HepG2 (cell line): ENCODE measurements at regions not wholly inside any gene's neighbourhood (a gene's known extent, or its start where the extent isn't known, plus 50 kb on each side); places are given as distances from the start of the nearest gene placed in this dataset.

Experiments
- ELF4 ChIP-seq: sonication (generic); formaldehyde crosslinking; IDR thresholded peaks from 2 replicates; pipeline ENCODE4 v1.5.0; 2020; ENCODE audit warnings: missing genetic modification reagents, mild to moderate bottlenecking, moderate library complexity, borderline replicate concordance
- ERF ChIP-seq: IDR thresholded peaks from 2 replicates; pipeline ENCODE4 v1.6.1; 2018; ENCODE audit warnings: missing biosample characterization, missing genetic modification reagents
- HCFC1 ChIP-seq: fragments of 150-350 bp; IDR thresholded peaks from 2 replicates; pipeline ENCODE4 v1.6.1; 2014; ENCODE audit warnings: low read depth, low read length
- HNRNPUL1 ChIP-seq: fragments of 200-400 bp; formaldehyde crosslinking; IDR thresholded peaks from 2 replicates; pipeline ENCODE4 v1.6.1; 2017; ENCODE audit warnings: low read depth, mild to moderate bottlenecking, low read length, moderate library complexity
- KLF15 ChIP-seq: sonication (generic); formaldehyde crosslinking; IDR thresholded peaks from 2 replicates; pipeline ENCODE4 v1.8.1; 2023; ENCODE audit warnings: borderline replicate concordance, mild to moderate bottlenecking, inconsistent platforms, missing genetic modification reagents, mixed read lengths
- SNRNP70 ChIP-seq: fragments of 200-400 bp; formaldehyde crosslinking; IDR thresholded peaks from 2 replicates; pipeline ENCODE4 v1.6.1; 2017; ENCODE audit warnings: mild to moderate bottlenecking, low read depth, low read length, moderate library complexity
- ZBTB2 ChIP-seq: sonication (generic); formaldehyde crosslinking; IDR thresholded peaks from 2 replicates; pipeline ENCODE4 v1.8.0; 2022; ENCODE audit warnings: low read depth, missing genetic modification reagents
- ZFP90 ChIP-seq: sonication (generic); formaldehyde crosslinking; IDR thresholded peaks from 2 replicates; pipeline ENCODE4 v1.8.0; 2022; ENCODE audit warnings: missing genetic modification reagents, mild to moderate bottlenecking, inconsistent platforms, borderline replicate concordance
- ZNF24 ChIP-seq: fragments of 450-650 bp; IDR thresholded peaks from 2 replicates; pipeline ENCODE4 v1.6.1; 2017; ENCODE audit warnings: antibody characterized with exemption, mild to moderate bottlenecking
- ZNF337 ChIP-seq: sonication (generic); formaldehyde crosslinking; IDR thresholded peaks from 2 replicates; pipeline ENCODE4 v1.5.1; 2020; ENCODE audit warnings: missing genetic modification reagents, low read depth, mild to moderate bottlenecking, borderline replicate concordance
- ZNF501 ChIP-seq: sonication (generic); formaldehyde crosslinking; IDR thresholded peaks from 2 replicates; pipeline ENCODE4 v1.5.1; 2020; ENCODE audit warnings: mild to moderate bottlenecking, moderate library complexity, missing genetic modification reagents
- ZNF574 ChIP-seq: sonication (generic); formaldehyde crosslinking; IDR thresholded peaks from 2 replicates; pipeline ENCODE4 v1.4.0; 2020; ENCODE audit warnings: missing genetic modification reagents
- ZNF619 ChIP-seq: sonication (generic); formaldehyde crosslinking; IDR thresholded peaks from 2 replicates; pipeline ENCODE4 v1.4.0; 2020; ENCODE audit warnings: mild to moderate bottlenecking, missing genetic modification reagents
- ZSCAN31 ChIP-seq: sonication (generic); formaldehyde crosslinking; IDR thresholded peaks from 2 replicates; pipeline ENCODE4 v1.5.0; 2020; ENCODE audit warnings: low read depth, mild to moderate bottlenecking, missing genetic modification reagents
- TF ChIP-seq, protein P1 (sequence below): sonication (generic); formaldehyde crosslinking; IDR thresholded peaks from 2 replicates; pipeline ENCODE4 v1.4.0; 2020; ENCODE audit warnings: missing genetic modification reagents
- TF ChIP-seq, protein P2 (sequence below): sonication (generic); formaldehyde crosslinking; IDR thresholded peaks from 2 replicates; pipeline ENCODE4 v1.4.0; 2020; ENCODE audit warnings: mild to moderate bottlenecking, missing genetic modification reagents
- TF ChIP-seq, protein P3 (sequence below): sonication (generic); formaldehyde crosslinking; IDR thresholded peaks from 2 replicates; pipeline ENCODE4 v1.5.1; 2020; ENCODE audit warnings: mild to moderate bottlenecking, missing genetic modification reagents, moderate library complexity

DNA sequence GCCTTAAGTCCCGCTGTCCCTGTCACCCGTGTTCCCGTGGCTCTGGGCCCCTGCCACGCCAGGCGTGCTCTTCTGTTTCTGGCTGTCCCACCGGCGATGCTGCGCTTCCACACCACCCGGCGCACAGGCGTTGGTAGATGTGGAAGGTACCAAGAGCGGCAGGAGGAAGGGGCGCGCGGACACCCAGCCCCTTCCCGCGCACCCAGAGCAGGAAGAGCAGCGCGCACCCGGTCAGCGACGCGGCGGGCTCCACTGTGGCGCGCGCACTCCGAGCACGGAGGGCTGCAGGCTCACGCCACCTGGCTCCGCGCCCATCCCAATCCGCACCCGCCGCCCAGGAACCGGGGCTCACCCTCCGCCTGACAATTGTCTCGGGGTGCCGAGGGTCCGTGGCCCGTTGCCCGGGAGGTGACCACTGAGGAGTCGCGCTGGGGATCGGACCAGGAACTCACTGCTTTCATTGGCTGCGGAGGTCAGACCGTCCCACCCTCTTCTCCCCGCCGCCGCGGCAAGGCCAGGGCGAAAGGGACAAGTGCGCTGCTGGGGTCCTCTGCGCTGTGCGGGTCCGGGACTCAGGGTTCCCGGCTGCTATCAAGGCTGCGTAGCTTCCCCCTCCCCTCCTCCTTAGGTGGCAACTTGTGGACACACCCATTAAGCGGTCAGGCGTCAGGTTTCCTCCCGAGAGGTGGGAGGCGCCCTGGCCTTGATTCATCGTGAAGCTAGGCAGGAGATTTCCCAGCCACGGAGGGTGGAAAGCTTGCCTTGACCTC is 121.6 kb upstream of the ZNF92 start (continued):
- TF ChIP-seq SNRNP70: no peak
- 0 out of 2 replicates have a peak, but pooled peaks have one; percentile 25 for TF ChIP-seq ZNF337 (CRISPR knock-in tag)
- TF ChIP-seq HNRNPUL1: no peak
- peak; percentile 65; the same call in 1 of the 2 replicates for TF ChIP-seq ZNF501 (CRISPR knock-in tag)
- TF ChIP-seq, protein P1, sequence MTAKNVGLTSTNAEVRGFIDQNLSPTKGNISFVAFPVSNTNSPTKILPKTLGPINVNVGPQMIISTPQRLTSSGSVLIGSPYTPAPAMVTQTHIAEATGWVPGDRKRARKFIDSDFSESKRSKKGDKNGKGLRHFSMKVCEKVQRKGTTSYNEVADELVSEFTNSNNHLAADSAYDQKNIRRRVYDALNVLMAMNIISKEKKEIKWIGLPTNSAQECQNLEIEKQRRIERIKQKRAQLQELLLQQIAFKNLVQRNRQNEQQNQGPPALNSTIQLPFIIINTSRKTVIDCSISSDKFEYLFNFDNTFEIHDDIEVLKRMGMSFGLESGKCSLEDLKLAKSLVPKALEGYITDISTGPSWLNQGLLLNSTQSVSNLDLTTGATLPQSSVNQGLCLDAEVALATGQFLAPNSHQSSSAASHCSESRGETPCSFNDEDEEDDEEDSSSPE: peak; percentile 73
- TF ChIP-seq, protein P2, sequence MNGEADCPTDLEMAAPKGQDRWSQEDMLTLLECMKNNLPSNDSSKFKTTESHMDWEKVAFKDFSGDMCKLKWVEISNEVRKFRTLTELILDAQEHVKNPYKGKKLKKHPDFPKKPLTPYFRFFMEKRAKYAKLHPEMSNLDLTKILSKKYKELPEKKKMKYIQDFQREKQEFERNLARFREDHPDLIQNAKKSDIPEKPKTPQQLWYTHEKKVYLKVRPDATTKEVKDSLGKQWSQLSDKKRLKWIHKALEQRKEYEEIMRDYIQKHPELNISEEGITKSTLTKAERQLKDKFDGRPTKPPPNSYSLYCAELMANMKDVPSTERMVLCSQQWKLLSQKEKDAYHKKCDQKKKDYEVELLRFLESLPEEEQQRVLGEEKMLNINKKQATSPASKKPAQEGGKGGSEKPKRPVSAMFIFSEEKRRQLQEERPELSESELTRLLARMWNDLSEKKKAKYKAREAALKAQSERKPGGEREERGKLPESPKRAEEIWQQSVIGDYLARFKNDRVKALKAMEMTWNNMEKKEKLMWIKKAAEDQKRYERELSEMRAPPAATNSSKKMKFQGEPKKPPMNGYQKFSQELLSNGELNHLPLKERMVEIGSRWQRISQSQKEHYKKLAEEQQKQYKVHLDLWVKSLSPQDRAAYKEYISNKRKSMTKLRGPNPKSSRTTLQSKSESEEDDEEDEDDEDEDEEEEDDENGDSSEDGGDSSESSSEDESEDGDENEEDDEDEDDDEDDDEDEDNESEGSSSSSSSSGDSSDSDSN (CRISPR knock-in tag): peak; percentile 57
- TF ChIP-seq ERF (CRISPR knock-in tag): peak; percentile 43; the same call in 1 of the 2 replicates
- TF ChIP-seq ELF4: no peak
- peak; percentile 76 for TF ChIP-seq ZSCAN31
- TF ChIP-seq ZFP90 (CRISPR knock-in tag): peak; percentile 78; the same call in 1 of the 2 replicates
- no peak for TF ChIP-seq ZNF619 (CRISPR knock-in tag)
- TF ChIP-seq ZNF574 (CRISPR knock-in tag): peak; percentile 63; the same call in 1 of the 2 replicates
- TF ChIP-seq HCFC1: no peak
- no peak for TF ChIP-seq KLF15 (CRISPR knock-in tag)
- no peak for TF ChIP-seq ZNF24
- TF ChIP-seq, protein P3, sequence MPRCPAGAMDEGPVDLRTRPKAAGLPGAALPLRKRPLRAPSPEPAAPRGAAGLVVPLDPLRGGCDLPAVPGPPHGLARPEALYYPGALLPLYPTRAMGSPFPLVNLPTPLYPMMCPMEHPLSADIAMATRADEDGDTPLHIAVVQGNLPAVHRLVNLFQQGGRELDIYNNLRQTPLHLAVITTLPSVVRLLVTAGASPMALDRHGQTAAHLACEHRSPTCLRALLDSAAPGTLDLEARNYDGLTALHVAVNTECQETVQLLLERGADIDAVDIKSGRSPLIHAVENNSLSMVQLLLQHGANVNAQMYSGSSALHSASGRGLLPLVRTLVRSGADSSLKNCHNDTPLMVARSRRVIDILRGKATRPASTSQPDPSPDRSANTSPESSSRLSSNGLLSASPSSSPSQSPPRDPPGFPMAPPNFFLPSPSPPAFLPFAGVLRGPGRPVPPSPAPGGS (CRISPR knock-in tag): peak; percentile 93
- peak; percentile 53; the same call in 1 of the 2 replicates for TF ChIP-seq ZBTB2 (CRISPR knock-in tag)
